ENCODE measurements at regions not wholly inside any gene's neighbourhood (a gene's known extent, or its start where the extent isn't known, plus 50 kb on each side); places are given as distances from the start of the nearest gene placed in this dataset.
"Not testable (repeated sequence)": the region's sequence is repeated elsewhere in the genome, so short reads cannot be mapped to it uniquely, and the experiment has no call there.

DNA sequence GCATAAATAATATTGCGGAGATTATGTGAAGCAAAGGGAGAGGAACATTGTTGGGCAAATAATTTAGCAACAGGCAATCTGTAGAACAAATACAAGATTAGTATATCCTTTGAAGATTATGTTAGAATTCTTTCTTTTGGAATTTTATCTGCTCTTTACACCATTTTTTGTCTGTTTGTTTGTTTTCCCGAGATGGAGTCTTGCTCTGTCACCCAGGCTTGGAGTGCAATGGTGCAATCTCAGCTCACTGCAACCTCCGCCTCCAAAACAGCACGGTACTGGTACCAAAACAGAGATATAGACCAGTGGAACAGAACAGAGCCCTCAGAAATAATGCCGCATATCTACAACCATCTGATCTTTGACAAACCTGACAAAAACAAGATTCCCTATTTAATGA is 250.3 kb downstream of the FSIP2 start:
- not testable (repeated sequence) for DNase-seq (ENCODE audit: low spot score)

DNA sequence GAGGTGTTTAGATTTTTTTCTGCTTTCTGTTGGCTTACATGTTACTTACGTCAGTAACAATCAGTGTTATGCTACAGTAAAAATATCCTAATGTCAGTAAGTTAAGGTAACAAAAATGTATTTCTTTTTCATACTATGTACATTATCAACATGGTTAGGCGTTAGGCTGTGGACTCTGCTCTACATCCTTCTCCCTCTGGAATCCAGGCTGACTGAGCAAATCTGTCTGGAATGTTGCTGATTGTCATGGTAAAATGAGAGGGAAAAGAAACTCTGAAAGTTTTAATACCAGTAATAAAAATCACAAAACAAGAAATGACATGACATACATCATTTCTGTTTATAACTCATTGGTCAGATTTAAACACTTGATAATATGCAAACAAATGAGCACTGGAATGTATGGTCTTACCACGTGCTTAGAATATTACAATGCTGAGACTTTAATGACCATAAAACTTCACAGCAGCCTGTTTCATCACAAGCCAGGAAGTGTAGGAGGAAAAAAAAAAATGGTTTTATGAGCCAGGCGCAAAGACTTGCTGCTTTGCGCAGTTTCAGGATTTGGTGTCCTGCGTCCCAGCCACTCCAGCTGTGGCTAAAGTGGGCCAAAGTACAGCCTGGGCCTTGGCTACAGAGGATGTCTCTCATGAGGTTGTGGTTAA is 252.4 kb downstream of the FSIP2 start:
- DNase-seq (ENCODE audit: low spot score), result no peak

DNA sequence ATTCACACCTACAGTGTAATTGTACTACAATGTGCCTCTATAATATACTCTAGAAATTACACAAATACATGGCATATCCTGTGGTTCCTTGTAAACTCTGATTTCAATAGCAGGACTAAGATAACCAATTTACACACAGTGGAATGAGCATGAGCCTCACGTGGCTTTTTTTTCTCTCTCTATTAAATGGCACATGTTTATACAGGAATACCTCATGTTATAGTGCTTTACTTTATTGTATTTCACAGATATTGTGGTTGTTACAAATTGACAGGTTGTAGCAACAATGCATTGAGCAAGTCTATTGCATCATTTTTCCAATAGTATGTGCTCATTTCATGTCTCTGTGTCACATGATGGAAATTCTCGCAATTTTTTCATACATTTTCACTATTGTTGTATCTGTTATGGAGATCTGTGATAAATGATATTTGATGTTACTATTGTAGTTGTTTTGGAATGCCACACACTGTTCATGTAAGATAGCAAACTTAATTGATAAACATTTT is 260.0 kb downstream of the FSIP2 start:
- DNase-seq (ENCODE audit: low spot score), result no peak

DNA sequence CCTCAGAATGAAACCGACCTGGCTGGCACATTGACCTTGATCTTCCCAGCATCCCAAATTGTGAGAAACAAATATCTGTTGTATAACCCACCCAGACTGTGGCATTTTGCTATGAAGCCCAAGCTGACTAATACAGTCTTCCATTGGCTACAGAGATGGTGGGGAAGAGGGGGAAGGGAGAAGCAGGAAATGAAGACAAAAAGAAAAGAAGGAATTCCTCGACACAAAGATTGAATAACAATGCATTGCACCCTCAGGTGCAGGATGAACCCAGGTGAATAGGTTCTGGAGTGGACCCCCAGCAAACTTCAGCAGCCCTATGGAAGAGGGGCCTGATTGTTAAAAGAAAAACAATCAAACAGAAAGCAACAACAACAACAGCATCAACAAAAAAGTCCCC is 270.7 kb downstream of the FSIP2 start:
- DNase-seq (ENCODE audit: low spot score), result no peak

DNA sequence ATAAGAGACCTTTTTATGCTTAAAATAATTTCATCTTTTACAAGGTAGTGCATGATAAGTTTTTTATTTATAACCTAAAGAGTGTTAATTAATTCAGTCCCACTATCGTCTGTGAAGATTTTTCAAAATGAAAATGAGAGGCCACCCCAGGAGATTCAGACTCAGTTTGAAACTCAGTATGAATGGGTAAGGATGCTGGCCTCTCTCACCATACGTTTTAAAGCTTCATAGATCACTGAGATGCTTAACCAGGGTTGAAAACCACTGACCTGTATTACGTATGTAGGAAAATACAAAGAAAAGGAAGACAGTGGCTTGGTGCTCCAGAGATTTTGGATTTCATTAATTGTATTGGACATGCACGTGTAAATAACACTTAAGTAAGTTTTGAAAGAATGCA is 278.7 kb downstream of the FSIP2 start:
- no peak for DNase-seq (ENCODE audit: low spot score)

DNA sequence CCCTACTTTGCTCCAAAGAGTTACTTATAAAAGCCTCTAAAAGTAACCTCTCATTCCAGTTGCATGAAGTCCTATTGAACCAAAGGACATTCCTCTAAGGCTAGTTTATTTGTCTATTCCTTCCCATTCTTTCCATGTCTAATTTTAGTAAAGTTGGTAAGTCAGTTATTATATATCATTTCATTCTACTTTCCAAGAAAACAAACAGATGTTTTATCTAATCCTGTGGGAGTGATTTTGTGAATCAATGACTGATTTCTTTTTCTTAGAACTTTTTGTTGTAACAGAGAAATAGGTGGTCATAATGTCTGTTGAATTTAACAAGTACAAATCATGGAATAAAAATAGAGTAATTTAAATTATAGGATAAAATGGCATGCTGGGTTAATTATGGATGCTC is 286.3 kb downstream of the FSIP2 start:
- no peak for DNase-seq (ENCODE audit: low spot score)

DNA sequence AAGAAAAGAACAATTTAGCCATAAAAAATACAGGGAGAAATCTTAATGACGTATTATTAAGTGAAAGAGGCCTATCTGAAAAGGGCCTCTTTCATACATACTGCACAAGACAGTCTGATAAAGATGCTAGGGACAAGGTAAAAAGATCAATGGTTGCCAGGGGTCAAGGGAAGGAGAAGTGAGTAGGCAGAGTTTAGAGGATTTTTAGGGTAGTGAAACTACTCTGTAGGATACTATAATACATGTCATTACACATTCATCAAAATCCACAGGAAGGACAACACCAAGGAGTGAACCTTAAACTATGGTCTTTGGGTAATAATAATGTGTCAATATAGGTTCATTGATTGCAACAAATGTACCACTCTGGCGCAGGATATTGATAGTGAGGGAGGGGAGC is 289.3 kb downstream of the FSIP2 start:
- DNase-seq (ENCODE audit: low spot score), result no peak

DNA sequence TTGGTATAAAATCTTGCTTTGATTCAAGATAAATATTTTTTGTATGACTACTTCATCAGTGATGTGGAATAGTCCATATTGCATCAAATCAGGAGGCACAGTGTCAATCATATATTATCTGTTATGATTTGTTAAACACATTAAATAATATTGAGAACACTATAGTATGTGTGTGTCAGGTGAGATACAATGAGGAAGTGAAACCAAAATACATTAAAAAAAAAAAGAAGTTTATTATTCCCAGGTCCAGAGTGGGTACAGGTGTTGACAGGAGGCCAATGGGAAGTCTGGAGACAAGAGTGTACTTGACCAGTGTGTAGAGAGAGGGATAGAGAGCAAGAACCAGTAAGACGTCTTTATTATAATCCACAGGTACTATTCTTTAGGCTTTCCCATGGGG is 292.6 kb downstream of the FSIP2 start:
- DNase-seq (ENCODE audit: low spot score), result no peak

DNA sequence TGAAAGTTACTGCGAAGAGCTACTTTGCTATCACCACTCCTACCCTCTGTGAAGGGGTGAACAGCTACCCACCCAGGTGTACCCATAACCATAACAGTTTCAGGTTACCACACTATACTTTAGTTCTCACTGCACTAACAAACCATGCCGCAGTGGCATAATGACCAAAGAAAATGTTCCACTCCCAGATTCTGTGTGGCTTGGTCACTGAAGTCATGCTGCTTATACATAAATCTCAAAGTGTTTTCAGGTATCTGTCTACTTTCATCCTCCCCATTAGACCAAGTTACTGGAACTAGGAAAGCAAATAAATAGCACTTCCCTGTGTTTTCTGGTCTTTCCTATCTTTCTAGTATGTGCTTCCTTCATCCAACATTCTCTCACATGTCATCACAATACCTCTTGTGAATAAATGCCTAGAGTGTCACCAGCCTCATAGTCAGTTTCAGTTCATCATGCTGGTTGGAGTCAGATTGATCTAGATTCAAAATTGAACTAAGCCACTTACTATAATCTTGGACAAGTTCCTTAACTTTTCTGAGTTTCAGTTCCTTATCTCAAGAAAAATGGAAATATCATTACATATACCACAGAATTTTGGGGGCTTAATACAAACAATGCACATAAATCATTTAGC is 293.6 kb downstream of the FSIP2 start:
- no peak for DNase-seq (ENCODE audit: low spot score)

DNA sequence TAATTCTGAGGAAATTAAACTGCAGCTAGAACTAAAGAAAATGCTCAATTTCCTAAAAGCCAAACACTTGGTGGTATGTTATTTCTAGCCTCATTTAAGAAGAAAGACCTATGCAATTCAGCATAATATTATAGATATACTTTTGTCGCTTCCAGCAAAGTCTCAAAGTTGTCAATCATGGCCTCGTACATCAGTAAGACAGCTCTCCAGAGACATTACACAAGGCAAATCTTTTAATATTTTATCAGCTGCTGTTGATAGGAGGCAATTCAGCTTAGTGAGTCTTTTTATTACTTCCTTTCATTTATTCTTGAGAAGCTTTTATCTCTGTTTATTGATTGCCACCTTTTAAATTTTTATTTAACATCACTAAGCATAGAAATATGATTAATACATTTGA is 294.3 kb downstream of the FSIP2 start:
- DNase-seq (ENCODE audit: low spot score), result no peak

DNA sequence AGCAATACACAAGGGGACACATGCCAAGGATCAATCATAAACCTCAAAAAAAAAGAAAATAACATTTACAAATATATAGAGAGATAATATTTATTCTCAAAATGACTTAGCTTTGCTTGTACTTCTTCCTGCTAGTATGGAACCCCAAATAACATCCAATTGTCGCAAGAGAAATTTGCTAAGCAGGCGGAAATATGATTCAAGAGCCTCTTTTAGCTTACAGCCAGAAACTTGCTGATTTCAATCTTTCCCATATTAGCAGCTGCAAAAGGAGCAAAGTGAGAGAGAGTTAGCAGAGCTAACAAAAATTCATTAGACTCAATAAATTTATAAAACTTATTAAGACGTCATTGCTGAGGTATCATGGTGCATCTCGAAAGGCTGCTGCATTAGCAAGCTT is 294.9 kb downstream of the FSIP2 start:
- DNase-seq (ENCODE audit: low spot score), result no peak

DNA sequence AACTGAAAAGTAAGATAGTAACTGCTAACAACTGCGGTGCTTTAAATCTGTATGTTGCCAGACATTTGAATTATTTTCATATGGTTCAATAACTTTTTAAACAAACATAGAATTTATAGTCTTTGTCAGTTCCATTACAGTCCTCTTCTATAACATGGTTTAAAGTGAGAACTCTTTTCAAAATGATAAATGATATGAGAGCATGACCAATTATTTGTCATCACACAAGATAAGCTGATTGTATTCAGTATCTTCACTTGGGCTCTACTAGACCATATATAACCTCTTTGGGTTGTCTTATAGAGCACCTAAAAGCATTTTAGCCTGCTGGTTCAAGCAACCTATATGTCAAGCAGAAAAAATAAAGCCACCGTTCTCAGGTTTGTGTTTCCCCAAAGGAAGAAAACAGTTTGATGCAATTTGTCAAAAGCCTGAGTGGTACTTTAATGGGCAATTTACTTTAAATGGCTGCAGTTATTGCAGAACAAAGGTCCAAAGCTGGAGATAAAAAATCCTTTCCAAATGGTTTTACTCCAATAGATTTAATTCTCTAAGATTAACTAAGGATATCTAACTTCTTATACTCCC is 298.4 kb downstream of the FSIP2 start:
- DNase-seq (ENCODE audit: low spot score), result no peak

DNA sequence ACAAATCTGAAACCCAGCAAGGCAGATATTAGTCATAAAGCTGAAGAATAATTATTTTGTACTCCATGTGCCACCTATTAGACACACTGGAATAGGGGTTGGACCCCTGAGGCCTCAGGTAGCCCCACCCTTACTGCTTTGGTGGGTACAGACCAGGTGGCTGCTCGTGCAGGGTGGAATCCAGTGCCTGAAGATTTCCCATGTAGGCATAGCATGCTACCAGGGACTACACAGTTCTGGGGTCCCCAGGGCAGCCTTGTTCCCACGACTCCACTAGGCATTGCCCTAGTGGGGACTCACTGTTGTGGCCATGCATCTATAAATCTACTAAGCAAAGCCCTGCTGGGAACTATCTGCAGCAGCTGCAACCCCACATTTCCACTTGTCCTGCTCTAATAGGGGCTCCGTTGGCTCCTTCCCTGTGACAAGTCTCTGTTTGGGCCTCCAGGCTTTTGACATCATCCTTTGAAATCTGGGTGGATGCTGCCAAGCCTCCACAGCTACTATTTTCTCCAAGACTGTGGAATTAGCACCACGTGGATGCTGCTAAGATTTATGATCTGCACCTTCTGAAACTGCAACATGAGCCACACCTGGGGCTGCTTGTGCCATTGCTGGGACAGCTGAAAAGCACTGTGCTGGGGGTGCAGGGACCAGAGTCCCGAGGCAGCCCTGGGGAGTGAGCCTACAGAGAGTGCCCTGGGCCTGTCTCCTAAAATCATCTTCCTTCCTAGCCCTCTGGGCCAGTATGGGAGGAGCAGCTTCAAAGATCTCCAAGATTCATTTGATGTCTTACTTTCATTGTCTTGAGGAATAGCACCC is 303.8 kb downstream of the FSIP2 start:
- DNase-seq (ENCODE audit: low spot score), result no peak

DNA sequence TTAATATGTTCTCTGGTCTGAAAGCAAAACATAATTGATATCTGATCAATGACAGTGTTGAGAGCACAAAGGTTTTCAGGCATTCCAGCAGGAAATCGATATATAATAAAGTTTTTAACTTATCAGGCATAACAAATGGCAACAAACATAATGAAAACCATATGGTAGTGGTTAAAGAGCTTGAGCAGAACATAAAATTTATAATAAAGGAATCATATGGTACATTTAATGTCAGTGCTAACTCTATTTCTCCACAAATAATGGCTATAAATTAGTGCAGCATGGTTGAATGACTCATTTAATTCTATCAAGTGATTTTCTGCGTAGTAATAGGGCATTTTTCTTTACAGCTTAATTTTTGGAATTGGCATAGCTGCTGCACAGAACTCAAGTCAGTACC is 306.2 kb downstream of the FSIP2 start:
- DNase-seq (ENCODE audit: low spot score), result no peak

DNA sequence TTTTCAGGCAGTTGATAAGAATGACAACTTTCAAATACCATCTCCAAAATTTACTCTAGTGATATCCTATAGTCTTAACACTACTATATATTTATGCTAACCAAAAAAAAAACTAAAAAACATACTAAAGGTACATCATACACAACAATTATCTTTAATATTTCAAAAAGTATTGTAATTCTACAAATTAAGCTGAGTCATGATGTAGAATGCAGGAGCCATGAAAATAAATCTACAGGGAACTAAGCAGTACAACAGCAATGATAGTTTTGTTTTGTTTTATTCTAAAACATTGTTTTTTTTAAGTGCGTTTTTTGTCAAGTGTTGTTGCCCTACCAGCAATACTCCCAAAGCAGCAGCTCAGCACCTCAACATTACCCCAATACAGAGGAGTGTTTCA is 314.3 kb downstream of the FSIP2 start:
- DNase-seq (ENCODE audit: low spot score), result no peak

DNA sequence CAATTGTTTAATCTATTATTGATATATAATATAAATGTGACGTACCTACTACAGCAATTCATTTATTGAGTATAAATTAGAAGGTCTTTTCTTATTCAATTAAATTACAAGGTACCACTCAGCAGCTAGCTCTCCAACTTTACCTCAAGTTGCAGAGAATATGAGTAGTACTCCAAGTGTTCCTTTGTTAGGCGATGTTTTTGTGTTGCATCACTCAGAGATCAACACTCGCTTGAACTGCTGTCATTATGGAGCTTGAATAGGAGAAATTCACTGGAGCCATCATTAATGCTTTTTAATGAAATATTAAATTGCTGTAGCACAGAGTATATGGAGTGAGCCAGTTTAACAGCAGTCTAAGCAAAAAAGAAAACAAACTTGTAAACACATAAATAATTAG is 320.0 kb downstream of the FSIP2 start:
- no peak for DNase-seq (ENCODE audit: low spot score)

DNA sequence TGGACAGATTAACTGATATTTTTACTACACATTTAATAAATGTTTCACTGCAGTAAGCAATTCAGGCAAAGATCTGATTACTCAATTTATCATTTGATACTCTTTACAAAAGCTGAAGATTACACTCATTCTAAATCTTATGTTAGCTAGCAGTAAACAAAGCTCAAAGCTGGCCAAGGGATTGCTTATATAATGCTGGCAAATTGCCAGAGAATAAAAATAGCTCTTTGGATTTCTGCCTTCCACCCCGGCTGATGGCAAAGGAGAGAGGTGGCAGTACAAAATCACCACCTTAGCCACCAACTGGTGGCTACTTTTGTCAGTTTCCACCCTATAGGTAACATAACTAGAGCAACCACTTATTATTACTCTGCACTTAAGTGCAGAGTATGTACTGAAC is 320.5 kb downstream of the FSIP2 start:
- DNase-seq (ENCODE audit: low spot score), result no peak

DNA sequence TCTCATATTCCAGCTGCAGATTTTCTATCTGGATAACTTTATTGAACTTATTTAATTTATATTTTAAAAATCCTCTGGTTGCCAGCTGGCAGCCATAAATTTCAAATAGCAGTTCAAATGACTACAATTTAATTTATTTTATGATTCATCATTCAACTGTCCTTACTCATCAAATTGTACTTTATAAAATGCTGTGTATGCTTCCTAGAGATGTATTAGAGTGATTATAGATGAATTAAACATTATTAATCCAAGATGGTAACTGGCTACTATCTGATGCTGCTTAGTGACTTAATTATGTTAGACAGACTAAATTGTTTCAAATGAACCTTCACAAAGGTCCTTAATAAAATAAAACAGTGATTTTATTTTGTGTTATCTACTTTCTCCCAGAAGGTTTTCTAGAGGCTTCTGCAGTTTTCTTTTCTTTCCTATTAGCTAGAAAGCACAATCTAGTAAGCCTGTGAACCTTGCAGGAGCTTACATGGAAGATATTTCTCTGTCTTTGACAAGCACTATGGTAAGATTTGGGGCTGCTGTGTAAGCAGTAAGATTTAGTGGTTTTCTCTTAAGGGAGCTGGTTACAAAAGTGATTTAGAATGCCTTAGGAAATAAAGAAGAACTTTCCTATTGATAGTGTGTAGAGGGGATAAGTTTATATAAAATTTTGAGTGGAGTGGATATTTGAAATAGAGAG is 322.3 kb downstream of the FSIP2 start:
- no peak for DNase-seq (ENCODE audit: low spot score)

DNA sequence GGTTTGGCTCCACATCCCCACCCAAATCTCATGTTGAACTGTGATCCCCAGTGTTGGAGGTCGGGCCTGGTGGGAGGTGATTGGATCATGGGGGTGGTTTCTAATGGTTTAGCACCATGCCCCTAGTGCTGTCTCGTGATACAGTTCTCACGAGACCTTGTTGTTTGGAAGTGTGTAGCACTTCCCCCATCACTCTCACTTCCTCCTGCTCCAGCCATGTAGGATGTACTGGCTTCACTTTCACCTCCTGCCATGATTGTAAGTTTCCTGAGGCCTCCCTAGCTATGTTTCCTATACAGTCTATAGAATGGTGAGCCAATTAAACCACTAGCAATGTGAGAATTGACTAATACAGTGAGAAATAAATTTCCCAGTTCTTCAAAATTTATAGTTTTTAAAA is 325.9 kb downstream of the FSIP2 start:
- no peak for DNase-seq (ENCODE audit: low spot score)

DNA sequence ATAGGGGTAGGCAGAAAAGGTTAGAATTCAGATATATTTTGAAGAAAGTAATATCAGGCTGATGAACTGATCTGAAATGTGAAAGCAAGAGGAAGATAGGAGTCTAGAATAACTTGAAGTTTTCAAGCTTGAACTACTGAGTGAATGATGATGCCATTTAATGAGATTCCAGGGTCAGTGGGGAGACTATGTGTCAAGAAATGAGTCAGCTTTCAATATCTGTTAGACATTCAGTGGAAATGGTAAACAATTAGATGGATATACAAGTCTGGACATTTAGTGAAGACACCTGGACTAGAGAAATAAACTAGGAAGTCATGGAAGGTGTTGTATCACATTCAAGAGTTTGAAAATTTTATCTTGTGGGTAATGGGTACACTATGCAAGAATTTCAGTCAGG is 326.9 kb downstream of the FSIP2 start:
- DNase-seq (ENCODE audit: low spot score), result no peak

DNA sequence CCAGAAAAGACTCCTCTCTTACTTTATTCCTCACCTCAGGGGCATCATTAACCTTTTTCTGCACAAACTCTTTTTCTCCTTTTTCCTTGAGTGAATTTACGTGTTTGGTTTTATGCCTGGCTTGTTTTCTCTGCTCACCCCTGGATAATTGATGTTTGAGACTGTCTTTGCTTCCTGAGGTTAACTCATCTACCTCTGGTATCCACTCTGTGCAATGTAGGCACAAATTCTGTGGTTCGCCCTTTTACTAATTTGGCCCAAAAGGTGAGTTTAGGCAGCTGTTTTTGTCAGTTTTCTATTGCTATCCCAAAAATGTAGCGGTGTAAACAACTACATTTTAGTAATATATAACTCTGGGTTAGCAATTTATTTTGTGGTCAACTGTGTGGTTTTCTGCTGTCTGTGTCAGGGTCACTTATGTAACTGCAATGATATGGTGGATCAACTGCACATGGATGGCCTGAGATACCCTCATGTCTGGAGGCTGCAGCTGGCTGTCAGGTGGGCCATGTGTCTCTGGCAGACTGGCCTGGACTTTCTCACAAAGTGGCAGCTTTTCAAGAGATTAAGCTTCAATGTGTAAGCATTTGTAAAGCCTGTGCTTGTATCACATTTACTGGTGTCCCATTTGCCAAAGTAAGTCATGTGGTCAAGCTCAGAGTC is 329.7 kb downstream of the FSIP2 start:
- DNase-seq (ENCODE audit: low spot score), result no peak

DNA sequence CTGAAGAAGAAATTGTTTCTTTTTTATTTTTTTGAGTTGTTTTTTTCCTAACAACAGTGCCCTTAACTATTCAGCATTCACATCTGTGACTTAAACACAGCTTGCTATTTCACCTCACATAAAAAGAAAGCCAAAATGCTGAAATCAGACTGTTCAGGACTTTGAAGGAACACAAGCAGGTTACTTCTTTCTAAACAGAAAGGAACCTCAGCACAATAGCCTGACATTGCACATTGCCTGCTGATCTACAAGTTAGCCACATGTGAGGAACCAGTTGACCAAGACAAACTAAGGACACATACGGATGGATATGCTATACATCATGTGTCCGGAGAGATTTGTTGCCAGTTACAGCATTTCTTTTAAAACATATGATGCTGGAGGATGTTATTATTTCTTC is 331.1 kb downstream of the FSIP2 start:
- no peak for DNase-seq (ENCODE audit: low spot score)
